Heart left ventricle (tissue), 13 donors: ENCODE measurements at regions not wholly inside any gene's neighbourhood (a gene's known extent, or its start where the extent isn't known, plus 50 kb on each side); places are given as distances from the start of the nearest gene placed in this dataset.

Experiments
- POLR2A ChIP-seq, 2 donors: fragments of 450-650 bp; IDR thresholded peaks; one replicate each; pipeline ENCODE4 v1.6.1; 2017; ENCODE audit warnings: antibody characterized with exemption in 2 of 2, mild to moderate bottlenecking in 2 of 2, moderate library complexity in 2 of 2
- TF ChIP-seq, protein P1 (sequence below), 12 donors: fragments of 200-600 bp; sonication (generic) in 4 of 12; IDR thresholded peaks; one replicate each; pipeline versions ENCODE4 v1.5.0 to v1.8.0; 2018 to 2022; ENCODE audit warnings: antibody characterized with exemption in 12 of 12, mild to moderate bottlenecking in 5 of 12
- donor health status: ischemic (EF 13 %, LVEDD 7.1; RV severe dilation, severe dysfunction).
- donor health status: DM: no; HTN: yes; CAD: no.
- donor health status: DM: no; HTN: no; CAD: no.
- donor health status: ischemic (EF 25% LVEDD 6.9; RV normal size, moderate dysfunction).
- donor health status: ischemic (EF 25% LVEDD 5.7; RV mildly dilated, moderate dysfunction).
- donor health status: ischemic (EF 35%, LVEDD 5.7; RV mildly dilated, moderate dysfunction).
- donor health status: nonischemic (EF 11% LVEDD 7.7; RV severe dilation, severe dysfunction).
- donor health status: DM: yes; HTN: yes; CAD: no.
- donor health status: PGD.
- donor health status: ischemic (EF 29% LVEDD 5.4; RV normal size, mild dysfunction).
- donor health status: nonischemic (EF 23%, LVEDD 6.1; RV moderate dilation, normal function).

DNA sequence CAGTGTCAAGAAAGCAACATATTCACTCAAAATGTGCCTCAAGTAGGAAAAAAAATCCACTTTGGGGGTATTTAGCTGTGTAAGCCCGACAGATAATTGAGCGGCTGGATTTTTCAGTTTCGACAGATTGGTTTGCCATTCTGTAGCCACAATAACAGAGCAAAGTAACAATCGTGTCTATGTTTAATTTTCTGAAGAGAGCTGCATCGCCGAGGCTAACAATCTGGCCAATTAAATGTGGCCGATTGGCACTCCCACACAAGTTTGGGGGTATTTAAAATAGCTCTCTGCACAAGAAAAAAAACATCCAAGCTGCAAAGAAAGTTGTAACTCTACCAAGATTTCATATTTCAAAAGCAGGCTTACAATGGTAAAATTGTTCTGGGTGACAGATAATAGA, 99.7 kb upstream of the CDH13 start:
- TF ChIP-seq, protein P1, sequence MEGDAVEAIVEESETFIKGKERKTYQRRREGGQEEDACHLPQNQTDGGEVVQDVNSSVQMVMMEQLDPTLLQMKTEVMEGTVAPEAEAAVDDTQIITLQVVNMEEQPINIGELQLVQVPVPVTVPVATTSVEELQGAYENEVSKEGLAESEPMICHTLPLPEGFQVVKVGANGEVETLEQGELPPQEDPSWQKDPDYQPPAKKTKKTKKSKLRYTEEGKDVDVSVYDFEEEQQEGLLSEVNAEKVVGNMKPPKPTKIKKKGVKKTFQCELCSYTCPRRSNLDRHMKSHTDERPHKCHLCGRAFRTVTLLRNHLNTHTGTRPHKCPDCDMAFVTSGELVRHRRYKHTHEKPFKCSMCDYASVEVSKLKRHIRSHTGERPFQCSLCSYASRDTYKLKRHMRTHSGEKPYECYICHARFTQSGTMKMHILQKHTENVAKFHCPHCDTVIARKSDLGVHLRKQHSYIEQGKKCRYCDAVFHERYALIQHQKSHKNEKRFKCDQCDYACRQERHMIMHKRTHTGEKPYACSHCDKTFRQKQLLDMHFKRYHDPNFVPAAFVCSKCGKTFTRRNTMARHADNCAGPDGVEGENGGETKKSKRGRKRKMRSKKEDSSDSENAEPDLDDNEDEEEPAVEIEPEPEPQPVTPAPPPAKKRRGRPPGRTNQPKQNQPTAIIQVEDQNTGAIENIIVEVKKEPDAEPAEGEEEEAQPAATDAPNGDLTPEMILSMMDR (IDR thresholded peaks at IDR 0.05): no peak
- TF ChIP-seq POLR2A (IDR thresholded peaks at IDR 0.05): no peak
